ENCODE measurements at regions not wholly inside any gene's neighbourhood (a gene's known extent, or its start where the extent isn't known, plus 50 kb on each side); places are given as distances from the start of the nearest gene placed in this dataset.

GRCh38 chr6:14440215-14440910, 322.8 kb downstream of the CD83 start:
- no peaks in the 10 kb centered on the region for H3K27me3 Mint-ChIP-seq
- H3K4me3 Mint-ChIP-seq: no peak overlapping the region
- H3K36me3 Mint-ChIP-seq: peaks cover 3% of the 10 kb centered on the region
- H3K9me3 Mint-ChIP-seq: no peaks in the 10 kb centered on the region
- no peak overlapping the region for H3K27ac Mint-ChIP-seq
- H3K4me1 Mint-ChIP-seq: peaks cover 7 to 14% (median 9%) of the 10 kb centered on the region in 3 donors

- H3K27me3 Mint-ChIP-seq: no peaks in the 10 kb centered on the region
- H3K4me1 Mint-ChIP-seq: peaks cover 7 to 14% (median 9%) of the 10 kb centered on the region in 3 donors
- H3K27ac Mint-ChIP-seq: no peak overlapping the region
- H3K36me3 Mint-ChIP-seq: peaks cover 4% of the 10 kb centered on the region
- no peaks in the 10 kb centered on the region for H3K9me3 Mint-ChIP-seq
- H3K4me3 Mint-ChIP-seq: no peak overlapping the region
These were observed 323.6 kb downstream of the CD83 start for GRCh38 chr6:14440940-14441781.

GRCh38 chr6:14442242-14442641, 324.7 kb downstream of the CD83 start:
- Mint-ChIP-seq H3K4me1 (peaks cover 7 to 14% (median 9%) of the 10 kb centered on the region in 3 donors), H3K4me3 (no peak overlapping the region), H3K27ac (no peak overlapping the region), H3K27me3 (no peaks in the 10 kb centered on the region), H3K9me3 (no peaks in the 10 kb centered on the region), H3K36me3 (peaks cover 5% of the 10 kb centered on the region)

GRCh38 chr6:14443629-14444268, 326.2 kb downstream of the CD83 start:
- Mint-ChIP-seq H3K4me3 (peak overlapping the region in 1 of 4 donors; percentile 28), H3K36me3 (peaks cover 9% of the 10 kb centered on the region), H3K9me3 (peaks cover 2 to 11% (median 4%) of the 10 kb centered on the region in 3 donors), H3K27me3 (no peaks in the 10 kb centered on the region), H3K27ac (no peak overlapping the region), H3K4me1 (peaks cover 7 to 14% (median 9%) of the 10 kb centered on the region in 3 donors)

GRCh38 chr6:14444295-14444972, 326.9 kb downstream of the CD83 start:
- H3K27me3 Mint-ChIP-seq: no peaks in the 10 kb centered on the region
- peaks cover 9% of the 10 kb centered on the region for H3K36me3 Mint-ChIP-seq
- no peak overlapping the region for H3K27ac Mint-ChIP-seq
- no peak overlapping the region for H3K4me3 Mint-ChIP-seq
- H3K9me3 Mint-ChIP-seq: peaks cover 2 to 11% (median 4%) of the 10 kb centered on the region in 3 donors
- H3K4me1 Mint-ChIP-seq: peaks cover 7 to 14% (median 7%) of the 10 kb centered on the region in 3 donors

- no peak overlapping the region for H3K27ac Mint-ChIP-seq
- no peak overlapping the region for H3K4me3 Mint-ChIP-seq
- peaks cover 9% of the 10 kb centered on the region for H3K36me3 Mint-ChIP-seq
- H3K9me3 Mint-ChIP-seq: peaks cover 2 to 11% (median 4%) of the 10 kb centered on the region in 3 donors
- no peaks in the 10 kb centered on the region for H3K27me3 Mint-ChIP-seq
- H3K4me1 Mint-ChIP-seq: peaks cover 4 to 12% (median 7%) of the 10 kb centered on the region in 3 donors
These were observed 329.7 kb downstream of the CD83 start for GRCh38 chr6:14447240-14447639.

GRCh38 chr6:14448246-14448645, 330.7 kb downstream of the CD83 start:
- H3K27me3 Mint-ChIP-seq: no peaks in the 10 kb centered on the region
- peaks cover 4 to 10% (median 6%) of the 10 kb centered on the region in 3 donors for H3K4me1 Mint-ChIP-seq
- H3K9me3 Mint-ChIP-seq: peaks cover 2 to 11% (median 4%) of the 10 kb centered on the region in 3 donors
- peaks cover 9% of the 10 kb centered on the region for H3K36me3 Mint-ChIP-seq
- H3K27ac Mint-ChIP-seq: peak overlapping the region in 1 of 3 donors; percentile 26
- no peak overlapping the region for H3K4me3 Mint-ChIP-seq

GRCh38 chr6:14450133-14450504, 332.5 kb downstream of the CD83 start:
- peaks cover 2 to 11% (median 4%) of the 10 kb centered on the region in 3 donors for H3K9me3 Mint-ChIP-seq
- H3K4me3 Mint-ChIP-seq: no peak overlapping the region
- H3K27me3 Mint-ChIP-seq: no peaks in the 10 kb centered on the region
- H3K36me3 Mint-ChIP-seq: peaks cover 8% of the 10 kb centered on the region
- H3K4me1 Mint-ChIP-seq: peaks cover 0 to 6% (median 0%) of the 10 kb centered on the region in 3 donors
- H3K27ac Mint-ChIP-seq: no peak overlapping the region

GRCh38 chr6:14450578-14450977, 333.0 kb downstream of the CD83 start:
- Mint-ChIP-seq H3K36me3 (peaks cover 8% of the 10 kb centered on the region), H3K4me1 (peaks cover 0 to 6% (median 0%) of the 10 kb centered on the region in 3 donors), H3K27me3 (no peaks in the 10 kb centered on the region), H3K27ac (no peak overlapping the region), H3K9me3 (peaks cover 2 to 11% (median 4%) of the 10 kb centered on the region in 3 donors), H3K4me3 (no peak overlapping the region)

- Mint-ChIP-seq H3K27me3 (no peaks in the 10 kb centered on the region), H3K36me3 (peaks cover 6% of the 10 kb centered on the region), H3K27ac (no peak overlapping the region), H3K9me3 (peaks cover 2 to 11% (median 4%) of the 10 kb centered on the region in 3 donors), H3K4me3 (no peak overlapping the region), H3K4me1 (peaks cover 0 to 6% (median 0%) of the 10 kb centered on the region in 3 donors)
These were observed 334.2 kb downstream of the CD83 start for GRCh38 chr6:14451594-14452374.

- Mint-ChIP-seq H3K4me3 (peak overlapping the region in 2 of 4 donors; percentile 0 to 41), H3K36me3 (peaks cover 7% of the 10 kb centered on the region), H3K4me1 (peaks cover 0 to 6% (median 0%) of the 10 kb centered on the region in 3 donors), H3K27me3 (no peaks in the 10 kb centered on the region), H3K9me3 (peaks cover 2 to 7% (median 4%) of the 10 kb centered on the region in 3 donors), H3K27ac (peak overlapping the region in 1 of 3 donors; percentile 32)
These were observed 335.3 kb downstream of the CD83 start for GRCh38 chr6:14452567-14453527.

- Mint-ChIP-seq H3K27ac (no peak overlapping the region), H3K4me1 (peaks cover 0 to 8% (median 3%) of the 10 kb centered on the region in 3 donors), H3K36me3 (peaks cover 12% of the 10 kb centered on the region), H3K27me3 (no peaks in the 10 kb centered on the region), H3K4me3 (no peak overlapping the region), H3K9me3 (no peaks in the 10 kb centered on the region)
These were observed 336.3 kb downstream of the CD83 start for GRCh38 chr6:14453712-14454472.

GRCh38 chr6:14454473-14454775, 336.9 kb downstream of the CD83 start:
- Mint-ChIP-seq H3K36me3 (peaks cover 12% of the 10 kb centered on the region), H3K4me3 (no peak overlapping the region), H3K9me3 (no peaks in the 10 kb centered on the region), H3K27me3 (no peaks in the 10 kb centered on the region), H3K4me1 (peaks cover 0 to 8% (median 3%) of the 10 kb centered on the region in 3 donors), H3K27ac (no peak overlapping the region)

All from IgD-negative memory B cell (primary cell).